ENCODE measurements at regions not wholly inside any gene's neighbourhood (a gene's known extent, or its start where the extent isn't known, plus 50 kb on each side); places are given as distances from the start of the nearest gene placed in this dataset.

GRCh38 chr10:128853537-128853936 lies 613.5 kb upstream of the MGMT start:
- no peak for TF ChIP-seq CTCF (IDR thresholded peaks at IDR 0.05)
- TF ChIP-seq POLR2A (IDR thresholded peaks at IDR 0.05) = no peak
